ENCODE measurements at regions not wholly inside any gene's neighbourhood (a gene's known extent, or its start where the extent isn't known, plus 50 kb on each side); places are given as distances from the start of the nearest gene placed in this dataset.
"Not testable (repeated sequence)": the region's sequence is repeated elsewhere in the genome, so short reads cannot be mapped to it uniquely, and the experiment has no call there.

- not testable (repeated sequence) for DNase-seq (ENCODE audit: low spot score)
Measured at GRCh38 chr14:106196459-106196858, 670.1 kb downstream of the TMEM121 start.

DNA sequence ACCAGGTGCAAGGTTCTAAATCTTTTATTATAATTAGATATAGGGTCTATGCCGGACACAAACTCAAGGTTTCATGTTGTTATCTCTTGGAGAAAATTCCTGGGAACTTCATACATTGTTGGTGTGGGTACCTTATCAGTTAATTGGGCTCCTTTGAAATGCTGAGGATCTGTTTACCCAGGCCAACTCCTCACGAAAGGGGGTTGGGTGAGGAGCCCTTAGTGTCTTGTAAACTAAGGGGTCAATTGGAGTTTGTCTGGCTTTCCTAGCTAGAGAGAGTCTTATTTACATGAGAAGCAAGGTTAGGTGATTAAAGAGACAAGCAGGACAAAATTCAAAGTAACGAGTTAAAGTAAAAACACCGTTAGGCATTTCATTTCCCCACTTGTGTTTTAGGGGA lies 670.9 kb downstream of the TMEM121 start:
- DNase-seq (ENCODE audit: low spot score): not testable (repeated sequence)

DNA sequence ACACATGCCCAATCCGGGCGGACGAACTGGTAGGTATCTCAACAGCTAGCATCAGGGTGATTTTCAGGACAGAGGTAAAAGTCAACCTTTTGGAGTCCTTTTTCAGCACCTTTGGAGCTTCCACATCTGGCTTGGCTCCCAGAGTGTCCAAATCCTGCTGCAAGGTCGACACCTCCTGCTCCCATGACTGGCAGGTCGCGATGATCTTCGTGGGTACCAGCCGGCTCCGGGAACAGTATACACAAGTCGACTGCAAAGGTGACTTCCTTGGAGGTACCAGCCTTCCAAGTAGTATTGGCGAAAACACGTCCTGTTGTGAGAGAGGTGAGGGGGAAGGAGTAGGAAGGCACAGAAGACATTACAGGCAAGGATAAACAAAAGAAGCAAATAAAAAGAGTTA lies 672.7 kb downstream of the TMEM121 start:
- DNase-seq (ENCODE audit: low spot score): no peak

- DNase-seq (ENCODE audit: low spot score): no peak
Measured at GRCh38 chr14:106200541-106201315, 674.3 kb downstream of the TMEM121 start.

GRCh38 chr14:106201376-106201775 lies 675.0 kb downstream of the TMEM121 start:
- DNase-seq (ENCODE audit: low spot score): no peak

DNA sequence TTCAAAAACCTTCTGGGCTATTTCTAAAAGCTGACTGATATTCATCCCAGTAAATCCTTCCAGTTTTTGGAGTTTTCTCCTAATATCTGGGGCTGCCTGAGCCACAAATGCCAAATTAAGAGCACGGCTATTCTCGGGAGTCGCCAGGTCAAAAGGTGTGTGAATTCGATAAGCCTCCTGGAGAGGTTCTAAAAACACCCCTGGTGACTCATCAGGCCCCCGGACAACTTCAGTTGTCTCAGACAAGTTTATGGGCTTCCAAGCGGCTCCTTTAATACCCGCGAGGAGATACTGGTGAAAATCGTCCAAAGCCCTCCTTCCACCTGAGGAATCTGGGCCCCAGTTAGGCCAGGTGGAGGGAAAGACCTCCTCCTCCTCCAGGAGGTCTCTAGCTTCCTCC lies 677.1 kb downstream of the TMEM121 start:
- no peak for DNase-seq (ENCODE audit: low spot score)

GRCh38 chr14:106204063-106204462 lies 677.7 kb downstream of the TMEM121 start:
- DNase-seq (ENCODE audit: low spot score): no peak

GRCh38 chr14:106207316-106207715 lies 680.9 kb downstream of the TMEM121 start:
- DNase-seq (ENCODE audit: low spot score): no peak

DNA sequence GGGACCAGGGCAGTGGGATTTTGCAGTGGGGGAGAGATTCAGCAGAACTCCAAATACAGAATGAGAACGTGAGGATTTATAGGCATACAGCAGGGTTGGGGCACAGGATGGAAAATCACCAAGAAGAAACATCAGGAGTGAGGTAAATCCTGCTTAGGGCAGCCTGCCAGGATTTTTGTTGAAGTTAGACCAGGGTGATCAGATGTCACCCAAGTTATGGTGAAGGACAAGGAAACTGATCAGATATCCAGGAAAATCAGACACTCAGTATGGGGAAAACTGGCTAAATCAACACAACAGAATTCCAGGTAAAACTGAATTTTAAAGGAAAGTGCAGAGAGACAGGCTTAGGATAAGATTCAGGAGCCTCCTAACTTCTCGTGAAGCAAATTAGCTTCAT lies 682.4 kb downstream of the TMEM121 start:
- no peak for DNase-seq (ENCODE audit: low spot score)

- DNase-seq (ENCODE audit: low spot score): no peak
Measured at GRCh38 chr14:106209755-106210154, 683.4 kb downstream of the TMEM121 start.

DNA sequence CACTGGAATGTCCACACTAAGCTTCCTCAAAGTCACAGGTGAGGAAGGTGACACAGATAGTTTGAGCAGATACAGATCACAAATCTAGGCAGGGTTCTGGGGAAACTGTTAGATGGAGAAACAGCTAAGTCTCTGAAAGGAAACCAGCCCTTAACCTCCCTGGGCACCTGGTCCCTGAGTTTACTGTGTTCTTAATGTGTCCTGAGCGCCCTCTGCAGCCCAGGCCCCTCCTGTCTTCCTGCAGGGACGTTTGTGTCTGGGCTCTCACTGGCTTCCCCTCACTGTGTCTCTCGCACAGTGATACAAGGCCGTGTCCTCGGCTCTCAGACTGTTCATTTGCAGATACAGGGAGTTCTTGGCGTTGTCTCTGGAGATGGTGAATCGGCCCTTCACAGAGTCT lies 684.3 kb downstream of the TMEM121 start:
- no peak for DNase-seq (ENCODE audit: low spot score)

GRCh38 chr14:106211334-106211900 lies 685.0 kb downstream of the TMEM121 start:
- no peak for DNase-seq (ENCODE audit: low spot score)

- DNase-seq (ENCODE audit: low spot score): no peak
Measured at GRCh38 chr14:106215229-106215628, 688.8 kb downstream of the TMEM121 start.

DNA sequence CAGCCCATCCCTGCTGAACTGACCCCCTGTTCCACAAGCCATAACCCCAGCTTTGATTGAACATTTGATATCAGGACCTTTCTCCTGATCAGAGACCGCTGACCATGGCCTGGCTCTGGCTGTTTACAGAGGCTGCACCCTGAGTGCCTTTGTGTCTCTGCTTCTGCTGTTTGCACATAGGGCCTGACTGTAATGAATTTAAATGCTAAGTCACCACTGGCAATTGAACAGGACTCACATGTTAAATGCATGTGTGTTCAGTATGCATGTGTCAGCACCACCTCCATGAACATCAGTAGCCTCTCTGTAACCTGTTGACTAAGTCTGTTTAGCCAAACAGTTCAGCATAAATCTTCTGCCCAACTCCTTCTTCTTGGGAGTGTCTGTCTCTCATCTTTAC lies 690.3 kb downstream of the TMEM121 start:
- DNase-seq (ENCODE audit: low spot score): no peak

GRCh38 chr14:106218174-106218573 lies 691.8 kb downstream of the TMEM121 start:
- DNase-seq (ENCODE audit: low spot score): no peak

GRCh38 chr14:106222311-106222710 lies 695.9 kb downstream of the TMEM121 start:
- DNase-seq (ENCODE audit: low spot score): no peak

- DNase-seq (ENCODE audit: low spot score): no peak
Measured at GRCh38 chr14:106222731-106223130, 696.3 kb downstream of the TMEM121 start.

DNA sequence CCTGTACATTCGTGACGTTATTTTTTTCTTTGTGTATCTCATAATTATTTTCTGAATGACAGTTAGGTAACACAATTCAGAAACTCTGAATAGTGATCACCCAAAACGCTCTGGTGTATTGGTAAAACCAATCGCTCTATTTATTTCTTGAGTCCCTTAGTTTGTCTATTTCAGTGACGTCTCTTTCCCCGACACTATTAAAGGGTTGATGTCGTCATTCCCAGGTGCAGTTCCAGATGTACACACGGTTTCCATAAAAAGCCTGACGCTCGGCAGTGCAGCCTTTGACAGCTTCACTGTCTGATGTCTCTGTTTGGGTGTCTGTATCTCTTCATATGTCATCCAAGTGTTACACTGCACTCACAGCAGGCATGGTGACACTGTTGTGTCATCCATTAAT lies 701.4 kb downstream of the TMEM121 start:
- DNase-seq (ENCODE audit: low spot score): no peak

DNA sequence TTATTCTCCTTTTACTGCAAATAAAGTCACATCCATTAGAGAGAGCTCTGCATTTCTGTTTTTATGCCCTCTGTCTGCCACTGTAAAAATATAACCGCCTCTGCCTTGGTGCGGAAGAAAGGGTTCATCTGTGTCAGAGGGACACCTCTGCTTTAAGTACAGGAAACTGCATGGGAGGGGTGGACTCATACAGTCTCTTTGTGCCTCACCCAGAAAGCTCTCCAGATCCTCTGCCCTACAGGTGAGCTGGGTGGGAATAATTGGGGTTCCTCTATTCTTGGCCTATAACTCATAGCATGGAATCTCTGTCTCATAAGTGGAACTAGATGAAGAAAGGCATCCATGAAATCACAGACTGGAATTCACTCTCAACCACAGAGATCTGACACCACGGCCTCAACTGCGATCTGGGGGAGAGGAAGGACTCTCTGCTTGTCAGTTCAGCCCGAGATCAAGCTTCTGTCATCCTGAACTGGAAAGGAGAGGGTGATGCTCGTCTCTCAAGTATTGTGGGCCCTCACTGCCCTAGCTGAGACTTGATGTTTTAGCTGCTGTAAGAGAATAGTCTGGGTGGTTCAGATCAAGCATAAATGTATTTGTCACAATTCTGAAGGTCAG lies 702.3 kb downstream of the TMEM121 start:
- no peak for DNase-seq (ENCODE audit: low spot score)

DNA sequence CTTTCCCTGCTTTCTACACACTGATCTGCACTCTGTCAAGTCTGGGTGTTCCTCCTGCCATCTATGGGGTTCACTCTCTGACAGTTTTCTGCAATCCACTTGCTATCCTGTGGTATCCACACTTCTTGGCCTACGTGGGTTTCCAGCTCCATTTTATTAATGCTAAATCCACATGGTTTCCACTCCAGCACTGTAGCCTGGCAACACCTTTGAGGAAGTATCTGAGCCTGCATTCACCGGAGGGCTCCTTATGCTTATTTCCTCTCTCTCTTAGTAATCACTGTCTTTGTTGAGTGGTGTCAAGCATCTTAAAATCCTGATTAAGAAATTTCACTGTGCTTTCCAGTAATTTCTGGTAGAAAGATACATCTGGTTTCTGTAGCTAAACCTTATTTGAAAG lies 703.7 kb downstream of the TMEM121 start:
- DNase-seq (ENCODE audit: low spot score): no peak

GRCh38 chr14:106233191-106233590 lies 706.8 kb downstream of the TMEM121 start:
- not testable (repeated sequence) for DNase-seq (ENCODE audit: low spot score)

GRCh38 chr14:106234525-106235254 lies 708.3 kb downstream of the TMEM121 start:
- DNase-seq (ENCODE audit: low spot score): not testable (repeated sequence)
